ENCODE measurements at regions not wholly inside any gene's neighbourhood (a gene's known extent, or its start where the extent isn't known, plus 50 kb on each side); places are given as distances from the start of the nearest gene placed in this dataset.

- Histone ChIP-seq H3K14ac (ENCODE audit: insufficient read length) (no peak overlapping the region), H3K79me2 (ENCODE audit: control insufficient read depth in 1 of 2, insufficient read depth in 2 of 2, low read length in 2 of 2) (no peaks in the 10 kb centered on the region), H3K9me3 (ENCODE audit: insufficient read depth in 2 of 2, low read depth in 1 of 2, low read length in 1 of 2) (no peaks in the 10 kb centered on the region), H2BK5ac (ENCODE audit: low read depth, low read length) (no peak overlapping the region), H3K27ac (ENCODE audit: low read depth, low read length) (no peak overlapping the region), H3K18ac (ENCODE audit: extremely low read depth, low read length) (no peak overlapping the region), H4K20me1 (replicated peaks in 1 of 2; ENCODE audit: control insufficient read depth in 1 of 2, insufficient read depth in 2 of 2, low read length in 2 of 2) (no peaks in the 10 kb centered on the region), H2BK20ac (ENCODE audit: low read length) (no peak overlapping the region), H2BK15ac (ENCODE audit: low read length) (no peak overlapping the region), H3K4ac (replicated peaks; ENCODE audit: insufficient read length, low read depth, low read length) (no peak overlapping the region), H3K4me2 (ENCODE audit: insufficient read depth in 1 of 2, low read depth in 2 of 2, low read length in 2 of 2) (no peak overlapping the region), H3K36me3 (ENCODE audit: control insufficient read depth in 2 of 4, insufficient read depth in 4 of 4, low read length in 3 of 4) (no peaks in the 10 kb centered on the region), H3K4me1 (replicated peaks in 1 of 4; ENCODE audit: control insufficient read depth in 3 of 4, insufficient read depth in 4 of 4, low read length in 3 of 4) (peaks cover 0 to 2% (median 0%) of the 10 kb centered on the region in 4 experiments; a peak in 1 of 7 replicates), H3K27me3 (replicated peaks in 1 of 4; ENCODE audit: control insufficient read depth in 3 of 4, extremely low read depth in 1 of 4, insufficient read depth in 3 of 4, low read length in 3 of 4) (no peaks in the 10 kb centered on the region), H2AK5ac (ENCODE audit: low read depth, low read length) (no peak overlapping the region), H3K56ac (replicated peaks; ENCODE audit: insufficient read length, low read depth, low read length) (no peak overlapping the region), H3K23me2 (ENCODE audit: low read depth, low read length) (no peaks in the 10 kb centered on the region), H4K8ac (ENCODE audit: extremely low read depth, insufficient read depth, low read length) (no peak overlapping the region), H3K4me3 (ENCODE audit: extremely low read depth in 1 of 4, insufficient read depth in 2 of 4, low read depth in 3 of 4, low read length in 4 of 4) (no peak overlapping the region), H2BK120ac (replicated peaks; ENCODE audit: low read depth, low read length) (no peak overlapping the region), H3K79me1 (ENCODE audit: low read depth, low read length) (no peaks in the 10 kb centered on the region), H2BK12ac (ENCODE audit: low read depth, low read length) (no peak overlapping the region), H3K9ac (replicated peaks in 1 of 4; ENCODE audit: extremely low read depth in 1 of 4, low read depth in 3 of 4, low read length in 3 of 4) (no peak overlapping the region), H3K23ac (ENCODE audit: insufficient read length) (no peak overlapping the region), H2AFZ (ENCODE audit: low read length) (no peak overlapping the region), H4K91ac (replicated peaks; ENCODE audit: insufficient read length, low read length) (no peak overlapping the region), H4K5ac (ENCODE audit: insufficient read length, low read depth, low read length) (no peak overlapping the region)
- WGBS, 2 experiments (ENCODE audit: extremely low coverage in 1 of 2, insufficient coverage in 1 of 2, insufficient read length in 1 of 2, insufficient replicate concordance in 2 of 2, low coverage in 1 of 2, low lambda C conversion rate in 2 of 2, missing lambda C conversion rate in 1 of 2), result 90% methylated on average over 1 of the region's 1 CpG; no CpG with 5 or more reads in 1 of the 2 experiments
- ChIA-PET CTCF (ENCODE audit: partially characterized antibody) (interaction anchor here (0.6 to 1.0 kb wide), 2 partner anchors 21 to 116 kb away, joined by 3 to 4 read pairs; no protein-coding TSS in a partner anchor), POLR2A (ENCODE audit: partially characterized antibody) (no interaction called here)
- DNase-seq (ENCODE audit: low read depth in 1 of 2, low spot score in 2 of 2) (no peak), FAIRE-seq (no peak)
- TF ChIP-seq ATF3 (IDR thresholded peaks at IDR 0.05; ENCODE audit: insufficient read depth, low read depth, low read length), result no peak
- TF ChIP-seq CTBP2 (IDR thresholded peaks at IDR 0.05; ENCODE audit: borderline replicate concordance, insufficient read depth, insufficient read length, low read length), result no peak
- no peak for TF ChIP-seq CREB1 (IDR thresholded peaks at IDR 0.05)
- TF ChIP-seq TCF12 (IDR thresholded peaks at IDR 0.05; ENCODE audit: low read depth, low read length), result no peak
- TF ChIP-seq TEAD4 (IDR thresholded peaks at IDR 0.05; ENCODE audit: low read depth, low read length), result no peak
- no peak for TF ChIP-seq GTF2F1 (IDR thresholded peaks at IDR 0.05; ENCODE audit: borderline replicate concordance, low read depth, low read length)
- TF ChIP-seq SP1 (IDR thresholded peaks at IDR 0.05; ENCODE audit: low read depth, low read length), result no peak
- no peak for TF ChIP-seq KDM1A (IDR thresholded peaks at IDR 0.05; ENCODE audit: borderline replicate concordance, low read length)
- no peak for TF ChIP-seq BCL11A (IDR thresholded peaks at IDR 0.05; ENCODE audit: low read depth in 2 of 2, low read length in 2 of 2)
- no peak for TF ChIP-seq EGR1 (IDR thresholded peaks at IDR 0.05; ENCODE audit: borderline replicate concordance, low read depth, low read length)
- TF ChIP-seq CBX8 (IDR thresholded peaks at IDR 0.05; ENCODE audit: borderline replicate concordance, low read depth, low read length), result no peak
- no peak for TF ChIP-seq EP300 (IDR thresholded peaks at IDR 0.05; ENCODE audit: borderline replicate concordance in 1 of 2, low read depth in 2 of 2, low read length in 2 of 2)
- TF ChIP-seq KDM5A (IDR thresholded peaks at IDR 0.05; ENCODE audit: low read length), result no peak
- no peak for TF ChIP-seq ASH2L (IDR thresholded peaks at IDR 0.05; ENCODE audit: low read length)
- TF ChIP-seq TAF7 (optimal IDR thresholded peaks at IDR 0.05; ENCODE audit: borderline replicate concordance, low read depth, low read length), result no peak
Measured at GRCh38 chrX:118228456-118228855, 111.8 kb upstream of the KLHL13 start.

Measured in H1 (cell line).